ENCODE measurements at regions not wholly inside any gene's neighbourhood (a gene's known extent, or its start where the extent isn't known, plus 50 kb on each side); places are given as distances from the start of the nearest gene placed in this dataset.

DNA sequence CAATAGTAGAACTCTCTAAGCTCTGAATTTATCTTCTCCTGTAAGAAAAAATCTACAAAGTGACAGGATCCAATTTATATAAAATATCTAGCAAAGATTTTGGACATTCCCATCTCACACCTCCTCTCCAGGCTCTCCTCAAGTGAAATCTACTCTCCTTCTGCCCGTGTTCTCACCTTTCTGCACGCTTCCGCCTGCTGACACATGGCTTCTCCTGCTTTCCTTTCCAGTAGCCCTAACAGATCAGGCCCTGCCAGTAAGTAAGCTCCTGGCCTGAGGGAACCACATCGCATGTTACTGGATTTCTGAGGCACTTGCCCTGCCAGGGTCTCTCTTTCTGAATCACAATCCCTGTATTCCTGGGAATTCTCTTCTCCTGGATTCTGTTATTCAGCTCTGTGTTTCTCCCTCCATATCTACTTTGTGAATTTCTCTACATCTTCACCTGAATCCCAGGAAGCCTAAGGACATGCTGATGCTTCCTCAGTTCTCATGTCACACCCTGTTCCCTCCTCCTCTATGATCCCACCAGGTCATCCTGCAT lies 53.3 kb upstream of the TOP3B start:
- TF ChIP-seq, protein P1, sequence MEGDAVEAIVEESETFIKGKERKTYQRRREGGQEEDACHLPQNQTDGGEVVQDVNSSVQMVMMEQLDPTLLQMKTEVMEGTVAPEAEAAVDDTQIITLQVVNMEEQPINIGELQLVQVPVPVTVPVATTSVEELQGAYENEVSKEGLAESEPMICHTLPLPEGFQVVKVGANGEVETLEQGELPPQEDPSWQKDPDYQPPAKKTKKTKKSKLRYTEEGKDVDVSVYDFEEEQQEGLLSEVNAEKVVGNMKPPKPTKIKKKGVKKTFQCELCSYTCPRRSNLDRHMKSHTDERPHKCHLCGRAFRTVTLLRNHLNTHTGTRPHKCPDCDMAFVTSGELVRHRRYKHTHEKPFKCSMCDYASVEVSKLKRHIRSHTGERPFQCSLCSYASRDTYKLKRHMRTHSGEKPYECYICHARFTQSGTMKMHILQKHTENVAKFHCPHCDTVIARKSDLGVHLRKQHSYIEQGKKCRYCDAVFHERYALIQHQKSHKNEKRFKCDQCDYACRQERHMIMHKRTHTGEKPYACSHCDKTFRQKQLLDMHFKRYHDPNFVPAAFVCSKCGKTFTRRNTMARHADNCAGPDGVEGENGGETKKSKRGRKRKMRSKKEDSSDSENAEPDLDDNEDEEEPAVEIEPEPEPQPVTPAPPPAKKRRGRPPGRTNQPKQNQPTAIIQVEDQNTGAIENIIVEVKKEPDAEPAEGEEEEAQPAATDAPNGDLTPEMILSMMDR (IDR thresholded peaks at IDR 0.05; ENCODE audit: low read depth, low read length) = no peak
- DNase-seq = no peak
- no peaks in the 10 kb centered on the region for H3K36me3 ChIP-seq
- H3K4me1 ChIP-seq = no peaks in the 10 kb centered on the region
- peaks cover 3% of the 10 kb centered on the region; the same call in 1 of the 2 replicates for H3K27me3 ChIP-seq
- H3K9me3 ChIP-seq = no peaks in the 10 kb centered on the region
- H3K4me3 ChIP-seq (ENCODE audit: low read depth, low read length) = no peak overlapping the region

DNA sequence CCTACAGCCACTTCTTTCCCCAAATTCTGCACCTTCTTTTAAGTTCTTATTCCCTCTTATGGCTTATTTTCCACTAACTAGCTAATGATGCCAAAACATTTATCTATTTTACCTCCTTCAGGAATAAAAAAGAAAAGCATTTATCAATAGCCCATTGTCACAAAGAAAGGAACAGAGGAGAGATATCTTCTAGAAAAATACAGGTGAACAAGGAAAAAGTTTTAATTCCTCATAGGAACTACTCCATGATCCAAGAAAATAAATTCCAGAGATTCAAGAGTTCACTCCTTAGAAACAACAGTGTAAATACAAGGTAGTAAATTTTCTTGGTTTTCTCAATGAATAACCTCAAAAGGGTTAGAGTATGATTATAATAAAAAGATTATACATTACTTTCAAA lies 52.6 kb upstream of the TOP3B start:
- Histone ChIP-seq H3K4me3 (ENCODE audit: low read depth, low read length) (no peak overlapping the region), H3K4me1 (no peaks in the 10 kb centered on the region), H3K27me3 (peaks cover 3% of the 10 kb centered on the region; the same call in 1 of the 2 replicates), H3K9me3 (no peaks in the 10 kb centered on the region), H3K36me3 (no peaks in the 10 kb centered on the region)
- TF ChIP-seq, protein P1 (IDR thresholded peaks at IDR 0.05; ENCODE audit: low read depth, low read length) = no peak
- DNase-seq = no peak

DNA sequence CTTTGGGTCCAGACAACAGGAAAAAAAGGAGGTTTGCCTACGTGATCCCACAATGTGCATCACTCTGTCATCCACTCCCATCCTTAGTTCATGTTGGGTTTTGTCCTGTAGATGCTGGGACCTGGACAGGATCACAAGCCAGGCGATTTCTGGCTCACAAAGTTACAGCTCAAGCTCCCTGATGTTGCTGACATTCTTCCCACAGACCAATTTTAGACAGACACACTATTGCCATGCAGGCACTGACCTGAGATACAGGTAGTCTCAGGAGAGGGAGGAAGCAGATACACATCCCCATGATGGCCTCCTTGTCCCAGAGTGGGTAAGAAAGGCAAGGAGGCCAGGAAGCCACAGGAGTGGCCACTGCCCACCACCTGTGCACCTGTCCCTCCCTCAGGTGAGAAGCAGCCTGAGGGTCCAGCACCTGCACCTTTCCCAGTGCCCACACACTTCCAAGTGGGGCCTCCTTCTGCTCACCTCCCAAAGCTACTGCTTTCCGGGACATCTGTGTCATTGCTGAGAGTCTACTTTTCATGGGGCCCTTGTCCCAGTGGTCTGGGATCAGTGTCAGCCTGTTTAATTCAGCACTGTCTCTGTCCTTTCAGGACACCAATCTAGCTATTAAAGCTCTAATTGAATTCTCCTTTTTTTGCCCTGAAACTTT lies 52.0 kb upstream of the TOP3B start:
- H3K36me3 ChIP-seq = no peaks in the 10 kb centered on the region
- H3K27me3 ChIP-seq = peaks cover under 1% of the 10 kb centered on the region; the same call in 1 of the 2 replicates
- TF ChIP-seq, protein P1 (IDR thresholded peaks at IDR 0.05; ENCODE audit: low read depth, low read length) = no peak
- H3K4me3 ChIP-seq (ENCODE audit: low read depth, low read length) = no peak overlapping the region
- no peaks in the 10 kb centered on the region for H3K9me3 ChIP-seq
- no peaks in the 10 kb centered on the region for H3K4me1 ChIP-seq
- DNase-seq = no peak

DNA sequence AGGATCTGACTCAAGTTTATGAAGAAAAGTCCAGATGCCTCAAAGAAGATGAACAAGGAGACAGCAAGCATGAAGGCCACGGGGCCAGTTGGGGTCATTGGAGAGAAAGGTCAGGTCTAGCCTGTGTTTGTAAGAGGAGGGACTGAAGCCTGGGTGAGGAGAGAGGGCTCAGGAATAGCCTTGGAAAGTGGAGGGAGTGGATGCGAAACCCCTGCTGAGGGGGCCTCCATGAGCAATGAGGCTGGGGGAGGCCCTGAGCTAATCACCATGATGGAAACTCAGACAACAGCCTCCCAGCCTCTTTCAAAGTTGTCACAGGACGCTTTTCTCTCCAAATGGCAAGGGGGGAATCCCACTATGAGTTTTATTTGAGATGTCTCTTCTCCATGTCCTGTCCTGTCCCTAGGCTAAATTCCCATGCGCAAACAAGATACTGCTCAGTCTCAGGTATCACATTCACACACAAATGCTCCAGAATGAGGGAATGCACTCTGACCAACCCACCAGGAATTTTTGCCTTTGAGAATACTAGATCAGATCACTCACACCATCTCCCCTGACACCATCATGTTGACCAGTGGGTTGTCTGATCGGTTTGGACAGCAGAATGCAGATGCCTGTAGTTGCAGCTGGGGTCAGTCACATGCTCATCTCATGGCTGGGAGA lies 51.3 kb upstream of the TOP3B start:
- TF ChIP-seq, protein P1 (IDR thresholded peaks at IDR 0.05; ENCODE audit: low read depth, low read length) = no peak
- Histone ChIP-seq H3K36me3 (no peaks in the 10 kb centered on the region), H3K27me3 (no peaks in the 10 kb centered on the region; the same call in 1 of the 2 replicates), H3K9me3 (no peaks in the 10 kb centered on the region), H3K4me3 (ENCODE audit: low read depth, low read length) (no peak overlapping the region), H3K4me1 (no peaks in the 10 kb centered on the region)
- DNase-seq = no peak

DNA sequence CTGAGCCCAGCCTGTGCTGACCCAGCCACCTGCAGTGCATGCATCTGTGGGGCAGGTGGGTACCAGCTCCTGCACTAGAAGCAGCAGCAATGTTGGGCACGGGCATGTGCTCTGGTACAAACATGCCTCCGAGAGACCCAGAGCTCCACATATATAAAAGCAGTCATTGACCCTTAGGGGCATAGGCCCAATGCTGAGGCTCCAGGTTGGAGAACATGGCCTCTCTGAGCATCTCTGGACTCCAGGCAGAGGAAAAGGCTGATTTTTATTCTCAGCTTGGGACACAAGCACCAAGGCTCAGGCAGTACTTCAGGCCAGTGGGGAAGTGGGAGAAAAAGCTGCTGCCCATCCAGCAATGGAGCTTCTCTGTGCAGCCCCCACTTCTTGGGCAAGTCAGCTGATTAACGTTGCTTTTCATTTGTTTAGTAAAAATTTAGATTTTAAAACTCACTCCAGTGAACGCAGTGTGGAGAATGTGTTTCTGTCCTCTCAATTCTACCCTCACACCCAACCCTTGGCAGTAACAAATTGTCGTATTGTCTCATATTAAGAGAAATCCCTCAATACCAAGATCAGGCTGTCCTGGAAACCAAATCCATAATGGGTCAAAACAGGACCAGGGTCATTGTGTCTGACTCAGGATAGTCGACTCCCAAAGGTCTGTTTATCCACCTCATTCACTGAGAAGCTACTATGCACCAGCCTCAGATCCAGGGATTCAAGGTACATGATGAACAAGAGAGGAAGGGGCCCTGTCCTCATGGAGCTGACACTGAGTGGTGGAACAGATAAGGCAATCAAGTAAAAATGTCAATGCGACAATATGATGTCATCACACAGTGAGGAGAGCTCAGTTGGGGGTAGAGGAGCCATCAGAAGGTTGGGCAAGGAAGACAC lies 50.6 kb upstream of the TOP3B start:
- H3K4me3 ChIP-seq (ENCODE audit: low read depth, low read length) = no peak overlapping the region
- no peaks in the 10 kb centered on the region for H3K4me1 ChIP-seq
- no peaks in the 10 kb centered on the region for H3K36me3 ChIP-seq
- H3K9me3 ChIP-seq = no peaks in the 10 kb centered on the region
- TF ChIP-seq, protein P1 (IDR thresholded peaks at IDR 0.05; ENCODE audit: low read depth, low read length) = no peak
- no peaks in the 10 kb centered on the region; the same call in 1 of the 2 replicates for H3K27me3 ChIP-seq
- DNase-seq = no peak

Data from BE2C (cell line).